ENCODE measurements at regions not wholly inside any gene's neighbourhood (a gene's known extent, or its start where the extent isn't known, plus 50 kb on each side); places are given as distances from the start of the nearest gene placed in this dataset.

DNA sequence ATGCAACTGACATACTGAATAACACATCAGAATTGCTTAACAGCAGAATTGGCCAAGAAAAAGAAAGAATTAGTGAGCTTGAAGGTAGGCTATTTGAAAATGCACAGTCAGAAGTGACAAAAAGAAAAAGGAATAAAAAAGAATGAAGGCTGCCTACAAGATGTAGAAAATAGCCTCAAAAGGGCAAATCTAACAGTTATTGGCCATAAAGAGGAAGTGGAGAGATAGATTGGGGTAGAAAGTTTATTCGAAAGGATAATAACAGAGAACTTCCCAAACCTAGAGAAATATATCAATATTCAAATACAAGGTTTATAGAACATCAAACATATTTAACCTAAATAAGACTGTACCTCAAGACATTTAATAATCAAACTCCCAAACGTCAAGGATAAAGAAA lies 67.5 kb downstream of the ATP6V1G3 start:
- TF ChIP-seq CTCF (IDR thresholded peaks at IDR 0.05; ENCODE audit: insufficient read depth, low read depth, low read length, missing control alignments): no peak
- no peak for DNase-seq (ENCODE audit: low read depth)
- no peak overlapping the region for H3K4me3 ChIP-seq (ENCODE audit: low read depth, low read length)

- no peak for TF ChIP-seq CTCF (IDR thresholded peaks at IDR 0.05; ENCODE audit: insufficient read depth, low read depth, low read length, missing control alignments)
- DNase-seq (ENCODE audit: low read depth): no peak
- H3K4me3 ChIP-seq (ENCODE audit: low read depth, low read length): no peak overlapping the region
Observed at GRCh38 chr1:198472119-198472518, 68.4 kb downstream of the ATP6V1G3 start.

DNA sequence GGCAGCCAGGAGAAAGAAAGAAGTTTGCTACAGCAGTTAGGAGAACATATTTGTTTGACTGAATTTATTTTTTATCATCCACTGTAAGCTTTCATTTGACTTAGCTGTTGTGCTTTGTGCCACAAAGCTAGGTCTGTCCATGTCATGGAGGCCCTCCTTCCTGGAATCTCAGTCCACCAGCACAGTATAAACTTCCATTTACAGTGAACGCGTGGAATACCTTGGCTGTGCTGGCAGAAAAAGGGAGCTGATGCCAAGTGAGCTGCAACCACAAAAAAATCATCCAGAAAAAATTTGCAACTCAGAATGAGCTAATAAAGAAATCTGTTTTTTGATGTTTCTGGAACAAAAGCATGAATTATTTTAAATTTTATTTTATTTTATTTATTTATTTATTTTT lies 72.6 kb downstream of the ATP6V1G3 start:
- no peak overlapping the region for H3K4me3 ChIP-seq (ENCODE audit: low read depth, low read length)
- no peak for TF ChIP-seq CTCF (IDR thresholded peaks at IDR 0.05; ENCODE audit: insufficient read depth, low read depth, low read length, missing control alignments)
- no peak for DNase-seq (ENCODE audit: low read depth)

- TF ChIP-seq CTCF (IDR thresholded peaks at IDR 0.05; ENCODE audit: insufficient read depth, low read depth, low read length, missing control alignments): no peak
- DNase-seq (ENCODE audit: low read depth): no peak
- no peak overlapping the region for H3K4me3 ChIP-seq (ENCODE audit: low read depth, low read length)
Observed at GRCh38 chr1:198467342-198467741, 73.1 kb downstream of the ATP6V1G3 start.

GRCh38 chr1:198465201-198466144 lies 75.0 kb downstream of the ATP6V1G3 start:
- TF ChIP-seq CTCF (IDR thresholded peaks at IDR 0.05; ENCODE audit: insufficient read depth, low read depth, low read length, missing control alignments): peak; percentile 38
- H3K4me3 ChIP-seq (ENCODE audit: low read depth, low read length): no peak overlapping the region
- DNase-seq (ENCODE audit: low read depth): peak; percentile 55

DNA sequence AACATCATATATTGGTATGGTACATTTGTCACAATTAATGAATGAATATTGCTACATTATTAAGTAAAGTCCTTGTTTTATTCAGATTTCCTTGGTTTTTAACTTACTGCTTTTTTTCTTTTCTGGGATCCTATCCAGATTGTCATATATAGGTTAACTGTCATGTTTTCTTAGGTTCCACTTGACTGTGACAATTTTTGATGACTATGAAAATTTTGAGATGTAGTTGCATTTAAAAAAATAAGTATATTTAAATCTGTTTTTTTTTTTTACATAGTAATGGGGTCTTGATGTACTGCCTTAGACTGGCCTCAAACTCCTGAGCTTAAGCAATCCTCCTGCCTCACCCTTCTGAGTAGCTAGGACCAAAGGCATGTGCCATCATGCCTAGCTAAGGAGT lies 76.8 kb downstream of the ATP6V1G3 start:
- H3K4me3 ChIP-seq (ENCODE audit: low read depth, low read length): no peak overlapping the region
- DNase-seq (ENCODE audit: low read depth): no peak
- TF ChIP-seq CTCF (IDR thresholded peaks at IDR 0.05; ENCODE audit: insufficient read depth, low read depth, low read length, missing control alignments): no peak
